T-helper 1 cell treated with Interleukin-12 subunit alpha and Interleukin-12 subunit beta and Interleukin-4 antibody, amounts not matched to agents 30 μg/mL and 1 μg/mL, for 36 hours (primary cell): ENCODE measurements at regions not wholly inside any gene's neighbourhood (a gene's known extent, or its start where the extent isn't known, plus 50 kb on each side); places are given as distances from the start of the nearest gene placed in this dataset.
"Not testable (repeated sequence)": the region's sequence is repeated elsewhere in the genome, so short reads cannot be mapped to it uniquely, and the experiment has no call there.

Experiments used
- H3K27ac Mint-ChIP-seq: one replicate; pipeline ENCODE4 v1.8.0; 2021; ENCODE audit warnings: mild to moderate bottlenecking, mixed read lengths
- H3K27me3 Mint-ChIP-seq: one replicate; pipeline ENCODE4 v1.8.0; 2021; ENCODE audit warnings: low read depth, mixed read lengths
- H3K36me3 Mint-ChIP-seq: one replicate; pipeline ENCODE4 v1.8.0; 2021; ENCODE audit warnings: low read depth, mixed read lengths
- H3K4me1 Mint-ChIP-seq: one replicate; pipeline ENCODE4 v1.8.0; 2021; ENCODE audit warnings: low read depth, mixed read lengths
- H3K4me3 Mint-ChIP-seq: one replicate; pipeline ENCODE4 v1.8.0; 2021; ENCODE audit warnings: mild to moderate bottlenecking, moderate library complexity, mixed read lengths
- H3K9me3 Mint-ChIP-seq: one replicate; pipeline ENCODE4 v1.8.0; 2021; ENCODE audit warnings: mixed read lengths

DNA sequence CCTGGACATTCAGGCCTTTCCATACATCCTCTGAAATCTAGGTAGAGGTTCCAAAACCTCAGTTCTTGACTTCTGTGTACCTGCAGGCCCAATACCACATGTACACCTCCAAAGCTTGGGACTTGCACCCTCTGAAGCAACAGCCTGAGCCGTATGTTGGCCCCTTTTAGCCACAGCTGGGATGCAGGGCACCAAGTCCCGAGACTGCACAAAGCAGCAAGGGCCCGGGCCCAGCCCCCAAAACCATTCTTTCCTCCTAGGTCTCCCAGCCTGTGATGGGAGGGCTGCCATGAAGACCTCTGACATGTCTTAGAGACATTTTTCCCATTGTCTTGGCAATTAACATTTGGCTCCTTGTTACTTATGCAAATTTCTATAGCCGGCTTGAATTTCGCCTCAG is 107.4 kb upstream of the FRMD1 start:
- Mint-ChIP-seq H3K36me3 (no peaks in the 10 kb centered on the region), H3K4me1 (no peaks in the 10 kb centered on the region), H3K27me3 (no peaks in the 10 kb centered on the region), H3K27ac (no peak overlapping the region), H3K4me3 (no peak overlapping the region), H3K9me3 (no peaks in the 10 kb centered on the region)

DNA sequence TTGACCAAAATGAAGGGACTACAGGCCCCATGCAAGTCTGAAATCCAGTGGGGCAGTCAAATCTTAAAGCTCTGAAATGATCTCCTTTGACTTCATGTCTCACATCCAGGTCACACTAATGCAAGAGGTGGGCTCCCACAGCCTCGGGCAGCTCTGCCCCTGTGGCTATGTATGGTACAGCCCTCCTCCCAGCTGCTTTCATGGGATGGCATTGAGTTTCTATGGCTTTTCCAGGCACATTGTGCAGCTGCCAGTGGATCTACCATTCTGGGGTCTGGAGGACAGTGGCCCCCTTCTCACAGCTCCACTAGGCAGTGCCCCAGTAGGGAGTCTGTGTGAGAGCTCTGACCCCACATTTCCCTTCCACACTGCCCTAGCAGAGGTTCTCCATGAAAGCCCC is 107.0 kb upstream of the FRMD1 start:
- H3K4me1 Mint-ChIP-seq, H3K27ac Mint-ChIP-seq, H3K9me3 Mint-ChIP-seq, H3K36me3 Mint-ChIP-seq, H3K27me3 Mint-ChIP-seq, H3K4me3 Mint-ChIP-seq: not testable (repeated sequence)

- Mint-ChIP-seq H3K36me3 (no peaks in the 10 kb centered on the region), H3K4me1 (no peaks in the 10 kb centered on the region), H3K4me3 (no peak overlapping the region), H3K27me3 (no peaks in the 10 kb centered on the region), H3K27ac (no peak overlapping the region), H3K9me3 (no peaks in the 10 kb centered on the region)
Measured at GRCh38 chr6:168184701-168185100, 105.7 kb upstream of the FRMD1 start.

DNA sequence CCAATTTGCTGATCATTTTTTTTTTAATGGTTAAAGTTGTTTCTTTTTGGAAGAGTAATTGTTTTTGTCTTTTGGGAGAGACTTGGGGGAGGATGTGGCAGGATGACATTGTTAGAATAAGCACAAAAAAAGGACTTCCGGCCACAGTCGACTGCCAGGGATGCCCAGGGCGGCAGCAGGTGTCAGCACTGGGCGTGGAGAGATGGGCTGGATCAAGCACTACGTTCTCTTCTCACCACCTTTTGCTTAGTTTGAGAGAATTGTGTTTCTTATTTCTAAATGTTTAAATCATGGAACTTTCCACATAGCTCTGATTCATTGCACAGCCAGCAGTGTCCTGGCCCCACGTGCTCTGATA is 104.6 kb upstream of the FRMD1 start:
- Mint-ChIP-seq H3K4me3 (no peak overlapping the region), H3K9me3 (no peaks in the 10 kb centered on the region), H3K4me1 (no peaks in the 10 kb centered on the region), H3K36me3 (no peaks in the 10 kb centered on the region), H3K27ac (no peak overlapping the region), H3K27me3 (peaks cover 5% of the 10 kb centered on the region)

GRCh38 chr6:168182908-168183612 is 104.0 kb upstream of the FRMD1 start:
- Mint-ChIP-seq H3K4me1 (no peaks in the 10 kb centered on the region), H3K27me3 (peaks cover 5% of the 10 kb centered on the region), H3K36me3 (no peaks in the 10 kb centered on the region), H3K27ac (no peak overlapping the region), H3K9me3 (no peaks in the 10 kb centered on the region), H3K4me3 (no peak overlapping the region)

- no peak overlapping the region for H3K4me3 Mint-ChIP-seq
- peaks cover 5% of the 10 kb centered on the region for H3K27me3 Mint-ChIP-seq
- H3K36me3 Mint-ChIP-seq = no peaks in the 10 kb centered on the region
- H3K27ac Mint-ChIP-seq = no peak overlapping the region
- H3K4me1 Mint-ChIP-seq = no peaks in the 10 kb centered on the region
- H3K9me3 Mint-ChIP-seq = no peaks in the 10 kb centered on the region
Measured at GRCh38 chr6:168182366-168182765, 103.4 kb upstream of the FRMD1 start.

- Mint-ChIP-seq H3K36me3 (no peaks in the 10 kb centered on the region), H3K9me3 (no peaks in the 10 kb centered on the region), H3K4me1 (no peaks in the 10 kb centered on the region), H3K4me3 (no peak overlapping the region), H3K27ac (no peak overlapping the region), H3K27me3 (peaks cover 5% of the 10 kb centered on the region)
Measured at GRCh38 chr6:168181876-168182275, 102.9 kb upstream of the FRMD1 start.

GRCh38 chr6:168181316-168181715 is 102.3 kb upstream of the FRMD1 start:
- Mint-ChIP-seq H3K27me3 (peaks cover 5% of the 10 kb centered on the region), H3K9me3 (no peaks in the 10 kb centered on the region), H3K4me1 (no peaks in the 10 kb centered on the region), H3K27ac (no peak overlapping the region), H3K36me3 (no peaks in the 10 kb centered on the region), H3K4me3 (no peak overlapping the region)

GRCh38 chr6:168180548-168181011 is 101.6 kb upstream of the FRMD1 start:
- Mint-ChIP-seq H3K27me3 (peaks cover 5% of the 10 kb centered on the region), H3K4me1 (no peaks in the 10 kb centered on the region), H3K36me3 (no peaks in the 10 kb centered on the region), H3K4me3 (no peak overlapping the region), H3K9me3 (no peaks in the 10 kb centered on the region), H3K27ac (no peak overlapping the region)

- Mint-ChIP-seq H3K27me3 (peaks cover 5% of the 10 kb centered on the region), H3K9me3 (no peaks in the 10 kb centered on the region), H3K36me3 (no peaks in the 10 kb centered on the region), H3K4me1 (no peaks in the 10 kb centered on the region), H3K27ac (no peak overlapping the region), H3K4me3 (no peak overlapping the region)
Measured at GRCh38 chr6:168179702-168180382, 100.8 kb upstream of the FRMD1 start.

- Mint-ChIP-seq H3K27ac (no peak overlapping the region), H3K36me3 (no peaks in the 10 kb centered on the region), H3K4me1 (no peaks in the 10 kb centered on the region), H3K9me3 (no peaks in the 10 kb centered on the region), H3K4me3 (no peak overlapping the region), H3K27me3 (peaks cover 11% of the 10 kb centered on the region)
Measured at GRCh38 chr6:168179133-168179532, 100.1 kb upstream of the FRMD1 start.

DNA sequence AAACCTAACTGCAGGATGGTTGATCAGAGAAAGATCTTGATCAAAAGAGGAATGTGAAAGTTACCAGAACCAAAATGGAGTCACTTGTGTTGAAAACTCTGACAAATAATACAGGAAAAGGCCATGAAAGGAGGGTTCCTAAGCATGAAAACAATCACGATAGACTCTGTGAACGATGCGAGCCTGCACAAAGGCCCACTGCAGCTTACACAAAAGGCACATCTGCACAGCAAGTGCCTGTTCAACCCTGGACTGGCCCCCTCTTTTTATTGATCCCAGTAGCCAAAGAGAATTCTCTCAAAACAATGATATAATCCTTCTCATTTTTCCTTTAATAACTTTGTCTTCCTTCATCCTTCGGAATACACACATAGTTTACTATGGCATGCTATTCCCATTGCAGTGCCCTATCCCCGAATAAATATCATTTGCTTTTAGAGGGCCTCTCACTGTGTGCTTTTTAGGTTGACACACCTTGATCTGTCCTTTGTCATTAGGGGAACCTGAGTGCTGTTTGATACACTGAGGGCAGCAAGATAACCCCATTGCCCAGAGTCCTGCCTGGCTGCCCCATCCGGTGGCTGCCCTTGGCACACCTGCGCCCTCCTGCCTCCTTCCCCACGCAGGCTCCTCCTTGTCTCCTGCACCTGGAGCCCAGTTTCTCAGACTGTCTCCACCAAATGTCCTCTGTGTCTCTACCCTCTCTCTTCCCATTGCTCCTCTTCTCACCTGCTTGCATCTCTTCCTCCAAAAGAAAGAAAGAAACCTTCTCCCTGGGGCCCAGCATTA is 98.3 kb upstream of the FRMD1 start:
- no peaks in the 10 kb centered on the region for H3K36me3 Mint-ChIP-seq
- no peak overlapping the region for H3K4me3 Mint-ChIP-seq
- no peaks in the 10 kb centered on the region for H3K4me1 Mint-ChIP-seq
- no peak overlapping the region for H3K27ac Mint-ChIP-seq
- no peaks in the 10 kb centered on the region for H3K9me3 Mint-ChIP-seq
- peaks cover 21% of the 10 kb centered on the region for H3K27me3 Mint-ChIP-seq

GRCh38 chr6:168171673-168172353 is 92.8 kb upstream of the FRMD1 start:
- Mint-ChIP-seq H3K27me3 (peaks cover 23% of the 10 kb centered on the region), H3K4me1 (no peaks in the 10 kb centered on the region), H3K4me3 (no peak overlapping the region), H3K36me3 (no peaks in the 10 kb centered on the region), H3K27ac (no peak overlapping the region), H3K9me3 (peaks cover 15% of the 10 kb centered on the region)

DNA sequence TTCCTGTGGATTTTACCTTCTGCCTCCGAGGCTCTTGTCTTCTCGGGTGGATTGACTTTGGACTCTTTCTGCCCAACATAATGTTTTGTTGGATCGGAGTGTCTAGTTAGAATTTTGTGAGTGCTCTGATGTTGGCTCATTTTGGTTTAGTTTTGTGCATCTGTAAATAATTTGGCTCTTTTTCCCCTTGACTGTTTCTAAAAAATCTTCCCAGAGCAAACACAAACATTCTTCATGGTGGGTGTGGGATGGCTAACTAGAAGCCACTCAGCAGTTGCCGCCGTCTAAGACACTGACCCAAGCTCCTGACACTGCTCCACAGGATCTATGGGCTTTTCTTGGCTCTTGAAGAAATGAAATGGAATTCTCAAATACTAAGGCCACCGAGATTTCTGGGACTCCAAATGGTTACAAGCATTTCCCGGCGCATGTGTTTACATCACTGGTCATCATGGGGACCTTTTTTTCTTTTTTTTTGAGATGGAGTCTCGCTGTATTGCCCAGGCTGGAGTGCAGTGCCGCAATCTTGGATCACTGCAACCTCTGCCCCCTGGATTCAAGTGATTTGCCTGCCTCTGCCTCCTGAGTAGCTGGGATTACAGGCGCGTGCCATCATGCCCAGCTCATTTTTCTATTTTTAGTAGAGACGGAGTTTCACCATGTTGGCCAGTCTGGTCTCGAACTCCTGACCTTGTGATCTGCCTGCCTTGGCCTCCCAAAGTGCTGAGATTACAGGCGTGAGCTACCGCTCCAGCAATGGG is 92.0 kb upstream of the FRMD1 start:
- H3K9me3 Mint-ChIP-seq = peaks cover 18% of the 10 kb centered on the region
- no peaks in the 10 kb centered on the region for H3K4me1 Mint-ChIP-seq
- H3K4me3 Mint-ChIP-seq = no peak overlapping the region
- H3K27ac Mint-ChIP-seq = no peak overlapping the region
- H3K36me3 Mint-ChIP-seq = no peaks in the 10 kb centered on the region
- peaks cover 23% of the 10 kb centered on the region for H3K27me3 Mint-ChIP-seq
